Naive thymus-derived CD8-positive, alpha-beta T cell (primary cell): ENCODE measurements at regions not wholly inside any gene's neighbourhood (a gene's known extent, or its start where the extent isn't known, plus 50 kb on each side); places are given as distances from the start of the nearest gene placed in this dataset.
"Not testable (repeated sequence)": the region's sequence is repeated elsewhere in the genome, so short reads cannot be mapped to it uniquely, and the experiment has no call there.

Source experiments
- ATAC-seq, 2 donors: fragments of 150-1000 bp; cut with Tn5 transposase in 1 of 2; sonication (Bioruptor Pico), chemical (Tn5 transposase) in 1 of 2; 1 replicate in 1 of 2; 2 replicates in 1 of 2; pipeline ENCODE4 v1.10.0; 2021; ENCODE audit warnings: mild to moderate bottlenecking in 2 of 2, moderate library complexity in 2 of 2
- POLR2A ChIA-PET: fragments of 350-600 bp; sonication (Branson Sonifier 250); formaldehyde crosslinking; loops from one replicate; lab custom pipeline; 2021; ENCODE audit warnings: antibody characterized with exemption; lab: Charles Lee
- DNase-seq, 10 donors: peaks; one replicate each; pipeline versions ENCODE4 v3.0.0 to v3.0.0-alpha.2; 2020 to 2022
- H3K27ac Mint-ChIP-seq, 10 donors: one replicate each; pipeline ENCODE4 v1.8.0; 2020 to 2022; ENCODE audit warnings: mild to moderate bottlenecking in 10 of 10, mixed read lengths in 10 of 10, moderate library complexity in 4 of 10, inconsistent platforms in 1 of 10
- H3K27me3 Mint-ChIP-seq, 5 donors: one replicate each; pipeline ENCODE4 v1.8.0; 2021 to 2022; ENCODE audit warnings: mixed read lengths in 5 of 5
- H3K36me3 Mint-ChIP-seq, 3 donors: one replicate each; pipeline ENCODE4 v1.8.0; 2020 to 2022; ENCODE audit warnings: mixed read lengths in 3 of 3, mild to moderate bottlenecking in 2 of 3, inconsistent platforms in 1 of 3
- H3K4me1 Mint-ChIP-seq, 4 donors: one replicate each; pipeline ENCODE4 v1.8.0; 2021 to 2022; ENCODE audit warnings: mixed read lengths in 4 of 4
- H3K4me3 Mint-ChIP-seq, 10 donors: one replicate each; pipeline ENCODE4 v1.8.0; 2020 to 2022; ENCODE audit warnings: mild to moderate bottlenecking in 10 of 10, mixed read lengths in 10 of 10, moderate library complexity in 6 of 10, inconsistent platforms in 1 of 10
- H3K9me3 Mint-ChIP-seq, 9 donors: one replicate each; pipeline ENCODE4 v1.8.0; 2020 to 2022; ENCODE audit warnings: mixed read lengths in 9 of 9, mild to moderate bottlenecking in 3 of 9, inconsistent platforms in 1 of 9, moderate library complexity in 1 of 9

GRCh38 chr11:96865020-96865419 lies 475.2 kb downstream of the JRKL start:
- no peak for ATAC-seq
- no peaks in the 10 kb centered on the region for H3K4me1 Mint-ChIP-seq
- no peaks in the 10 kb centered on the region for H3K27me3 Mint-ChIP-seq
- POLR2A ChIA-PET, result no interaction called here
- peaks cover 0 to 66% (median 5%) of the 10 kb centered on the region in 9 donors for H3K9me3 Mint-ChIP-seq
- no peak for DNase-seq
- no peak overlapping the region for H3K4me3 Mint-ChIP-seq
- H3K36me3 Mint-ChIP-seq, result no peaks in the 10 kb centered on the region
- H3K27ac Mint-ChIP-seq, result no peak overlapping the region

- no peak overlapping the region for H3K4me3 Mint-ChIP-seq
- H3K36me3 Mint-ChIP-seq, result no peaks in the 10 kb centered on the region
- DNase-seq (no peak), ATAC-seq (no peak)
- no peaks in the 10 kb centered on the region for H3K4me1 Mint-ChIP-seq
- no peak overlapping the region for H3K27ac Mint-ChIP-seq
- H3K27me3 Mint-ChIP-seq, result no peaks in the 10 kb centered on the region
- peaks cover 0 to 25% (median 4%) of the 10 kb centered on the region in 9 donors for H3K9me3 Mint-ChIP-seq
- POLR2A ChIA-PET, result no interaction called here
Measured at GRCh38 chr11:96869207-96869606, 479.4 kb downstream of the JRKL start.

DNA sequence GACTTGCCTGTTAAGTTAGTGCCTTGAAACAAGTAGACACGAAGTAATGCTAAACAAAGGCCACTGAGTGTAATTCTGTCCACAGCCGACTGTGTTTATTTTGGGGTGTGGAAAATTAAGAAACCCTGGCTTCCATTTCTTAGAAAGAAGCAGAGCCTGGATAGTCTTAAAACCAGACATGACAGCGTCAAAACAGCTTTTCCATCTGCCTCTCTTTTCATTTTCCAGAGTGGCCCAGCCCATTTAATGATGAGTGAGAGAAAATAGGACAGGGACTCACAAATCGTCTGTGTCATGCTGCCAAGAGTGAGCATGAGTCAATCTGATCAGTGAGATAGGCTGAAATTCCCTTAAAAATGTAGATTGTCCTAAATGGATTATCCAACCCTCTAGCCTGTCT lies 485.9 kb downstream of the JRKL start:
- Mint-ChIP-seq H3K36me3 (no peaks in the 10 kb centered on the region), H3K27ac (no peak overlapping the region), H3K4me1 (no peaks in the 10 kb centered on the region), H3K9me3 (peaks cover 0 to 9% (median 0%) of the 10 kb centered on the region in 9 donors), H3K27me3 (no peaks in the 10 kb centered on the region), H3K4me3 (no peak overlapping the region)
- ATAC-seq (no peak), DNase-seq (no peak)
- POLR2A ChIA-PET, result no interaction called here

- POLR2A ChIA-PET, result no interaction called here
- Mint-ChIP-seq H3K27me3 (no peaks in the 10 kb centered on the region), H3K36me3 (no peaks in the 10 kb centered on the region), H3K27ac (no peak overlapping the region), H3K4me3 (no peak overlapping the region), H3K9me3 (peaks cover 0 to 12% (median 4%) of the 10 kb centered on the region in 9 donors), H3K4me1 (no peaks in the 10 kb centered on the region)
- ATAC-seq (no peak), DNase-seq (no peak)
Measured at GRCh38 chr11:96878299-96879051, 488.7 kb downstream of the JRKL start.

- POLR2A ChIA-PET, ATAC-seq, H3K4me1 Mint-ChIP-seq, H3K4me3 Mint-ChIP-seq, H3K27ac Mint-ChIP-seq, H3K27me3 Mint-ChIP-seq, DNase-seq, H3K36me3 Mint-ChIP-seq: not testable (repeated sequence)
- peaks cover 0 to 12% (median 5%) of the 10 kb centered on the region in 9 donors for H3K9me3 Mint-ChIP-seq
Measured at GRCh38 chr11:96882622-96883021, 492.8 kb downstream of the JRKL start.

DNA sequence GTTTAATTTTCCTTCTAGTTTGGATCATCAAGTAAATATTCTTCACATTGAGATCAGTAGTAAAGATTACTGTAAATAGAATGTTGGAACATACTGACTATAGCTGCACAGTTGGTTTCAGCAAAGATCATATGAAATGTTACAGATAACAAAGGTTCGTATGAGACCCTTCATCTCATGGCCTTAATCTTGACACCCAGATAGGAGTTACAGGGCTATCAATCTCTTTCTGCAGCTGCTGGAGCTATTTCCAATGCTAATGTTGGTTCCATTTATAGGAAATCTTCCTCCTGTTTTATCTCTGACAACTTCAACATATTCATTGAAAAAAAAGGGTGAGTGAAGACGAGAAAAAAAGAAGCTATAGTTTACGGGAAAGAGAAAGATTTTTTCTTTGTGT lies 495.6 kb downstream of the JRKL start:
- ATAC-seq (no peak), DNase-seq (no peak)
- no peaks in the 10 kb centered on the region for H3K27me3 Mint-ChIP-seq
- no peak overlapping the region for H3K27ac Mint-ChIP-seq
- no peaks in the 10 kb centered on the region for H3K36me3 Mint-ChIP-seq
- peaks cover 0 to 12% (median 4%) of the 10 kb centered on the region in 9 donors for H3K9me3 Mint-ChIP-seq
- H3K4me3 Mint-ChIP-seq, result no peak overlapping the region
- no peaks in the 10 kb centered on the region for H3K4me1 Mint-ChIP-seq
- POLR2A ChIA-PET, result no interaction called here

GRCh38 chr11:96885912-96886311 lies 496.1 kb downstream of the JRKL start:
- no peaks in the 10 kb centered on the region for H3K27me3 Mint-ChIP-seq
- H3K36me3 Mint-ChIP-seq, result no peaks in the 10 kb centered on the region
- H3K4me3 Mint-ChIP-seq, result no peak overlapping the region
- ATAC-seq (no peak), DNase-seq (no peak)
- no peaks in the 10 kb centered on the region for H3K4me1 Mint-ChIP-seq
- no peak overlapping the region for H3K27ac Mint-ChIP-seq
- H3K9me3 Mint-ChIP-seq, result peaks cover 0 to 12% (median 4%) of the 10 kb centered on the region in 9 donors
- POLR2A ChIA-PET, result no interaction called here

- no peaks in the 10 kb centered on the region for H3K4me1 Mint-ChIP-seq
- H3K27me3 Mint-ChIP-seq, result no peaks in the 10 kb centered on the region
- POLR2A ChIA-PET, result no interaction called here
- no peak overlapping the region for H3K27ac Mint-ChIP-seq
- ATAC-seq (no peak), DNase-seq (no peak)
- H3K4me3 Mint-ChIP-seq, result no peak overlapping the region
- peaks cover 0 to 24% (median 7%) of the 10 kb centered on the region in 9 donors for H3K9me3 Mint-ChIP-seq
- no peaks in the 10 kb centered on the region for H3K36me3 Mint-ChIP-seq
Measured at GRCh38 chr11:96893988-96894387, 504.2 kb downstream of the JRKL start.

DNA sequence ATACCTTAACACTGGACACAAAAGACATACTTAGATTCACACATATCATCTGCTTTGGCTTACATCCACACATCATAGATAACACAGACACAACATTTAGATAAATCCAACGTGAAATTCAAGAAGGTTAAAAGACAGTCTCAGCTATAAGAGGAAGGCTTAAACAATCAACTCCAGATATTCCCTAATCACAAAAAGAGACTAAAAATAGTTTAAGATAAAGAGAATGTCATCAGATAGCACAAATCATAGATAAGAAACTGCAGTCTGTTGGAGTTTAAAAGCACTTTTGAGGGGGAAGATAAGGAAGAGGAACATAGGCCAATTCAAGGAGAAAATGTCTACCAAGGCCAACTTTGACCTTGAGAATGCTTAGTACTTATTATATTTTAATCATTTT lies 504.8 kb downstream of the JRKL start:
- Mint-ChIP-seq H3K9me3 (peaks cover 0 to 28% (median 6%) of the 10 kb centered on the region in 9 donors), H3K4me3 (no peak overlapping the region), H3K4me1 (no peaks in the 10 kb centered on the region), H3K36me3 (no peaks in the 10 kb centered on the region), H3K27ac (no peak overlapping the region), H3K27me3 (no peaks in the 10 kb centered on the region)
- POLR2A ChIA-PET, result no interaction called here
- ATAC-seq, result no peak
- no peak for DNase-seq

GRCh38 chr11:96899971-96900370 lies 510.2 kb downstream of the JRKL start:
- Mint-ChIP-seq H3K4me3 (no peak overlapping the region), H3K27me3 (no peaks in the 10 kb centered on the region), H3K4me1 (no peaks in the 10 kb centered on the region), H3K36me3 (no peaks in the 10 kb centered on the region), H3K9me3 (peaks cover 0 to 42% (median 10%) of the 10 kb centered on the region in 9 donors), H3K27ac (no peak overlapping the region)
- POLR2A ChIA-PET, result no interaction called here
- DNase-seq (no peak), ATAC-seq (no peak)

DNA sequence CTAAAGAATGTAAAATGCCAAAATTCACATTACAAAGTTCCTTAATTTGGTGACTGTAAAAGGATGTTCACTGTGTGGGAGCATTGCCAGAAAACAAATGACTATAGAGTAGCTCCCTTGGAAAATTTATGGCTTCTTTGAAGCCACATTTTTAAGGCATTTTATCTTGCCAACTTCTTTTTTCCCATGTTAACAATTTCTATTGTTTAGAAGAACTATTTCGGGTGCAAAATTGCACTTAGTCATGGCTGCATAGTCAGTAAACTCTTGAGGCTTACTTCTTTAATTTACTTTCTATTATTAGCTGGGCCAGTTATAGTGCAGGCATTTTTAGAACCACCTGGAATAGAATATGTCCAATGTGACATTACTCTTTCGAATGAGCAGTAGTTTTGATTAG lies 515.3 kb downstream of the JRKL start:
- no peak for ATAC-seq
- Mint-ChIP-seq H3K4me1 (peaks cover 0 to 2% (median 0%) of the 10 kb centered on the region in 4 donors), H3K27ac (no peak overlapping the region), H3K36me3 (no peaks in the 10 kb centered on the region), H3K4me3 (no peak overlapping the region), H3K27me3 (no peaks in the 10 kb centered on the region), H3K9me3 (peaks cover 4 to 23% (median 11%) of the 10 kb centered on the region in 9 donors)
- POLR2A ChIA-PET, result no interaction called here
- DNase-seq, result no peak

- ATAC-seq (no peak), DNase-seq (no peak)
- H3K9me3 Mint-ChIP-seq, result peaks cover 4 to 18% (median 8%) of the 10 kb centered on the region in 9 donors
- H3K36me3 Mint-ChIP-seq, result no peaks in the 10 kb centered on the region
- no peak overlapping the region for H3K4me3 Mint-ChIP-seq
- peaks cover 0 to 2% (median 0%) of the 10 kb centered on the region in 4 donors for H3K4me1 Mint-ChIP-seq
- no peaks in the 10 kb centered on the region for H3K27me3 Mint-ChIP-seq
- POLR2A ChIA-PET, result no interaction called here
- H3K27ac Mint-ChIP-seq, result no peak overlapping the region
Measured at GRCh38 chr11:96905663-96906062, 515.9 kb downstream of the JRKL start.

GRCh38 chr11:96906476-96906875 lies 516.7 kb downstream of the JRKL start:
- peaks cover 4 to 21% (median 11%) of the 10 kb centered on the region in 9 donors for H3K9me3 Mint-ChIP-seq
- H3K4me1 Mint-ChIP-seq, result peaks cover 0 to 2% (median 0%) of the 10 kb centered on the region in 4 donors
- DNase-seq (no peak), ATAC-seq (no peak)
- H3K27ac Mint-ChIP-seq, result no peak overlapping the region
- H3K36me3 Mint-ChIP-seq, result no peaks in the 10 kb centered on the region
- no peaks in the 10 kb centered on the region for H3K27me3 Mint-ChIP-seq
- no peak overlapping the region for H3K4me3 Mint-ChIP-seq
- POLR2A ChIA-PET, result no interaction called here

GRCh38 chr11:96925862-96926261 lies 536.0 kb downstream of the JRKL start:
- POLR2A ChIA-PET, result no interaction called here
- DNase-seq, result no peak
- Mint-ChIP-seq H3K9me3 (peaks cover 0 to 4% (median 2%) of the 10 kb centered on the region in 9 donors), H3K4me3 (no peak overlapping the region), H3K4me1 (no peaks in the 10 kb centered on the region), H3K27ac (no peak overlapping the region), H3K36me3 (no peaks in the 10 kb centered on the region), H3K27me3 (no peaks in the 10 kb centered on the region)
- ATAC-seq, result no peak
